ENCODE measurements at regions not wholly inside any gene's neighbourhood (a gene's known extent, or its start where the extent isn't known, plus 50 kb on each side); places are given as distances from the start of the nearest gene placed in this dataset.

GRCh38 chr3:176628101-176628639 is 569.1 kb downstream of the TBL1XR1 start:
- TF ChIP-seq, protein P1, sequence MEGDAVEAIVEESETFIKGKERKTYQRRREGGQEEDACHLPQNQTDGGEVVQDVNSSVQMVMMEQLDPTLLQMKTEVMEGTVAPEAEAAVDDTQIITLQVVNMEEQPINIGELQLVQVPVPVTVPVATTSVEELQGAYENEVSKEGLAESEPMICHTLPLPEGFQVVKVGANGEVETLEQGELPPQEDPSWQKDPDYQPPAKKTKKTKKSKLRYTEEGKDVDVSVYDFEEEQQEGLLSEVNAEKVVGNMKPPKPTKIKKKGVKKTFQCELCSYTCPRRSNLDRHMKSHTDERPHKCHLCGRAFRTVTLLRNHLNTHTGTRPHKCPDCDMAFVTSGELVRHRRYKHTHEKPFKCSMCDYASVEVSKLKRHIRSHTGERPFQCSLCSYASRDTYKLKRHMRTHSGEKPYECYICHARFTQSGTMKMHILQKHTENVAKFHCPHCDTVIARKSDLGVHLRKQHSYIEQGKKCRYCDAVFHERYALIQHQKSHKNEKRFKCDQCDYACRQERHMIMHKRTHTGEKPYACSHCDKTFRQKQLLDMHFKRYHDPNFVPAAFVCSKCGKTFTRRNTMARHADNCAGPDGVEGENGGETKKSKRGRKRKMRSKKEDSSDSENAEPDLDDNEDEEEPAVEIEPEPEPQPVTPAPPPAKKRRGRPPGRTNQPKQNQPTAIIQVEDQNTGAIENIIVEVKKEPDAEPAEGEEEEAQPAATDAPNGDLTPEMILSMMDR (IDR thresholded peaks at IDR 0.05): no peak
- TF ChIP-seq POLR2A (IDR thresholded peaks at IDR 0.05): no peak

All from thyroid gland (tissue), 4 donors.